GM18858 (cell line): ENCODE measurements at regions not wholly inside any gene's neighbourhood (a gene's known extent, or its start where the extent isn't known, plus 50 kb on each side); places are given as distances from the start of the nearest gene placed in this dataset.
A peak's percentile ranks its signal among the peaks of the same experiment; 100 is the strongest.

ENCODE experiments used
- ATAC-seq: cut with Tn5 transposase; IDR thresholded peaks from one replicate; pipeline ENCODE4 v1.9.1; 2021; ENCODE audit not compliant: unreplicated experiment

GRCh38 chr13:38283346-38283745 is 66.3 kb upstream of the UFM1 start:
- no peak for ATAC-seq

- ATAC-seq = no peak
Measured at GRCh38 chr13:38265132-38265497, 84.5 kb upstream of the UFM1 start.

GRCh38 chr13:38264363-38265131 is 85.1 kb upstream of the UFM1 start:
- no peak for ATAC-seq

- no peak for ATAC-seq
Measured at GRCh38 chr13:38262211-38262610, 87.4 kb upstream of the UFM1 start.

GRCh38 chr13:38255600-38255999 is 94.1 kb upstream of the UFM1 start:
- ATAC-seq = no peak

GRCh38 chr13:38239874-38240273 is 109.8 kb upstream of the UFM1 start:
- no peak for ATAC-seq

GRCh38 chr13:38228322-38228721 is 121.3 kb upstream of the UFM1 start:
- ATAC-seq = no peak

- ATAC-seq = no peak
Measured at GRCh38 chr13:38226496-38226895, 123.2 kb upstream of the UFM1 start.

- ATAC-seq = no peak
Measured at GRCh38 chr13:38223089-38223488, 126.6 kb upstream of the UFM1 start.

- peak; percentile 73 for ATAC-seq
Measured at GRCh38 chr13:38221120-38221519, 128.5 kb upstream of the UFM1 start.

GRCh38 chr13:38216181-38216580 is 133.5 kb upstream of the UFM1 start:
- ATAC-seq = no peak

GRCh38 chr13:38213314-38213713 is 136.3 kb upstream of the UFM1 start:
- ATAC-seq = no peak

- ATAC-seq = no peak
Measured at GRCh38 chr13:38210928-38211596, 138.6 kb upstream of the UFM1 start.

- no peak for ATAC-seq
Measured at GRCh38 chr13:38204556-38204955, 145.1 kb upstream of the UFM1 start.

GRCh38 chr13:38202740-38203139 is 146.9 kb upstream of the UFM1 start:
- no peak for ATAC-seq

GRCh38 chr13:38191016-38191415 is 158.6 kb upstream of the UFM1 start:
- ATAC-seq = no peak

GRCh38 chr13:38180670-38181069 is 169.0 kb upstream of the UFM1 start:
- ATAC-seq = peak; percentile 79

GRCh38 chr13:38180126-38180525 is 169.5 kb upstream of the UFM1 start:
- no peak for ATAC-seq

- no peak for ATAC-seq
Measured at GRCh38 chr13:38176664-38177063, 173.0 kb upstream of the UFM1 start.

- ATAC-seq = no peak
Measured at GRCh38 chr13:38173403-38173802, 176.2 kb upstream of the UFM1 start.

GRCh38 chr13:38167164-38167822 is 182.4 kb upstream of the UFM1 start:
- peak; percentile 99 for ATAC-seq

- no peak for ATAC-seq
Measured at GRCh38 chr13:38166116-38166515, 183.5 kb upstream of the UFM1 start.
